ENCODE measurements at regions not wholly inside any gene's neighbourhood (a gene's known extent, or its start where the extent isn't known, plus 50 kb on each side); places are given as distances from the start of the nearest gene placed in this dataset.

DNA sequence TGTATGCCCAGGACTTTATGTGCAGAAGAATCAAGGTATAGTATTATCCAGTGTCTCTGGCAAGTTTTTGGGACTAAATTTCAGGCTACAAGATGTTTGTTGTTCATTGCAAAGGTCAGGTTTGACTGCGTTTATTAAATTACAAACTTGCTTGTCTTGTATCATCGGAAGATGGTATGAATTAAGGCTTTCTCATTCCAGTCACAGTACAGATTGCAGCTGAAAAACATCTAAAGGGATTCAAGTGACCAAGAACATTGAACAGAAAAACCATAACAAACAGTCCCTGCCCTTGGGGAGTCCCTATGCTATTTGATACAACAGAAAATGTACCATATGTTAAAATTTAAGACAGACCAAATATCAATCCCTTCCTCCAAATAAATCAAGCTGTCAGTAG, 244.7 kb upstream of the TNC start:
- no peaks in the 10 kb centered on the region for H3K79me2 ChIP-seq (ENCODE audit: control insufficient read depth, insufficient read depth, low read length, unreplicated experiment)
- H3K4me3 ChIP-seq (ENCODE audit: low read depth, low read length) = no peak overlapping the region
- peaks cover 2% of the 10 kb centered on the region for H3K4me1 ChIP-seq (ENCODE audit: control insufficient read depth, insufficient read depth, low read length, unreplicated experiment)
- no peaks in the 10 kb centered on the region for H3K36me3 ChIP-seq (ENCODE audit: insufficient read depth, low read length)
- H3K27me3 ChIP-seq (ENCODE audit: insufficient read depth, low read length) = no peaks in the 10 kb centered on the region
- H2AFZ ChIP-seq (ENCODE audit: low read length, unreplicated experiment) = no peak overlapping the region
- no peak overlapping the region for H3K27ac ChIP-seq (ENCODE audit: low read depth, low read length)

DNA sequence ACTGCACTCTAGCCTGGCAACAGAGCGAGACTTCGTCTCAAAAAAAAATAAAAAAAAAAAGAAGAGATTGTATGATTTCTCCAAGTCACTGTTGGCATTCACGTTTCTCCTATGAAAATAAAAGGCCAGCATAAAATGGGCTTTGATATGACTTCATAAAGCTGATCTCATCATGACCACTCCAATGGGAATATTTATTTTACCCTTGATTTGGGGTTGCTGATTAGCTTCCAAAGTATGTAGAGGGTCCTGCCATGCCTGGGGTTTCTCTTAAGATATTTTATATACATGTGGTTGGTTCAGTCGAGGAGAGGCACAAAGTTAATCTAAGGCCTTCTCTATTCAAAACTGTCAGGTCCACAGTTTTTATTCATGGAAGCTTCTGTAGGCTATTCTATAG, 247.0 kb upstream of the TNC start:
- Histone ChIP-seq H3K4me1 (ENCODE audit: control insufficient read depth, insufficient read depth, low read length, unreplicated experiment) (peaks cover 23% of the 10 kb centered on the region), H3K79me2 (ENCODE audit: control insufficient read depth, insufficient read depth, low read length, unreplicated experiment) (no peaks in the 10 kb centered on the region), H3K36me3 (ENCODE audit: insufficient read depth, low read length) (no peaks in the 10 kb centered on the region)

DNA sequence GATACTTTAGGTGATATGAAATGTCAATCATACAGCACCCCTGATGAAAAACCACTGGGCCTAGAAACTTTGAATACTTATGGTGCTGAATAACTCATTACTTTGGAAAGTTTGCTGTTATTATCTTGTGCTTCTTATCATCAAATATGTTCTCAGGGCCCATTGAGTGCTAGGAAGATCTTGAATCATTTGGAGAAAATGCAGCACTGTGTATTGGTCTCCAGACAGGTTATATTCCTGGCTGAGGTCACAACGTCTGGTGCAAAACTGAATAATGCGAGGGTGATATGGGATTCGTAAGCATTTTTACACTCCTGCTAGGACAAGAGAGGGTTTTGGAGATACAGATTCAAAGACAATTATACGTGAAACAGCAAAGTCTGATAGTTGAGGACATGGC, 249.4 kb upstream of the TNC start:
- Histone ChIP-seq H3K36me3 (ENCODE audit: insufficient read depth, low read length) (no peaks in the 10 kb centered on the region), H3K27ac (ENCODE audit: low read depth, low read length) (no peak overlapping the region), H3K27me3 (ENCODE audit: insufficient read depth, low read length) (no peaks in the 10 kb centered on the region), H3K4me3 (ENCODE audit: low read depth, low read length) (no peak overlapping the region), H3K79me2 (ENCODE audit: control insufficient read depth, insufficient read depth, low read length, unreplicated experiment) (no peaks in the 10 kb centered on the region), H2AFZ (ENCODE audit: low read length, unreplicated experiment) (no peak overlapping the region), H3K4me1 (ENCODE audit: control insufficient read depth, insufficient read depth, low read length, unreplicated experiment) (peaks cover 23% of the 10 kb centered on the region)

More for the DNA sequence above, 247.0 kb upstream of the TNC start:
- no peak overlapping the region for H3K4me3 ChIP-seq (ENCODE audit: low read depth, low read length)
- no peak overlapping the region for H2AFZ ChIP-seq (ENCODE audit: low read length, unreplicated experiment)
- no peak overlapping the region for H3K27ac ChIP-seq (ENCODE audit: low read depth, low read length)
- no peaks in the 10 kb centered on the region for H3K27me3 ChIP-seq (ENCODE audit: insufficient read depth, low read length)

DNA sequence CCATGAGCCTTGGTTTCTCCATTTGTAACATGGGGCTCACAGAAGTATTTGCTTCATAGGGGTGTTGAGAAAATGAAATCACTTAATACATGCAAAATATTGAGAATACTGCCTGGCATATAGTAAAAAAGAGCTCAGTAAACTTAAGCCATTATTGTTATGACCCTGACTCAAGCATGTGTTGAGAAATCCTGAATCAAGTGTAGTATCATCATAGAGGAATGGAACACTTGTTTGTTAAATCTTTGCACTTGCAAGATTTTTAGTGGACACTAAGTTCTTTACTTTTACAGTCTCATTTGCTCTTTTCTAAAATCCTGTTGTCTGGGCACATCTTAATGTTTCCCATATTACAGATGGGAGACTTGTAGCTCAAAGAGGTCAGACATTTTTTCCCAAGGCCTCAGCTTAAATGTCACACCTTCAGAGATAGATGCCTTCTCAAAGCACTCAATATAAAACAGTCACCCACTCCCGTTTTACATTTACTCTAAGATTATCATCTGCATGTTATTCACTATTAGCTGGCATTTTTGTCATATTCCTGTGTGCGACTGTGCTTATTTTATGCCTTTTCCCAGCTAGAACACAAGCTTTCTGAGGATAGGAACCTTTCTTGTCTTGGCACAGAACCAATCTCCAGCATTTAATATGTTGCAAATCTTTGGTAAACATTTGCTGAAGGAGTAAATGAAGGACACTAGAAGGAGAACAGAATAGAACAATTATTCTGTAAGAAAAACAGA, 250.0 kb upstream of the TNC start:
- H3K4me1 ChIP-seq (ENCODE audit: control insufficient read depth, insufficient read depth, low read length, unreplicated experiment) = peaks cover 28% of the 10 kb centered on the region
- no peak overlapping the region for H2AFZ ChIP-seq (ENCODE audit: low read length, unreplicated experiment)
- no peaks in the 10 kb centered on the region for H3K36me3 ChIP-seq (ENCODE audit: insufficient read depth, low read length)
- peak overlapping the region; percentile 7; the same call in 1 of the 2 replicates for H3K27ac ChIP-seq (ENCODE audit: low read depth, low read length)
- H3K27me3 ChIP-seq (ENCODE audit: insufficient read depth, low read length) = no peaks in the 10 kb centered on the region
- no peak overlapping the region for H3K4me3 ChIP-seq (ENCODE audit: low read depth, low read length)
- no peaks in the 10 kb centered on the region for H3K79me2 ChIP-seq (ENCODE audit: control insufficient read depth, insufficient read depth, low read length, unreplicated experiment)

DNA sequence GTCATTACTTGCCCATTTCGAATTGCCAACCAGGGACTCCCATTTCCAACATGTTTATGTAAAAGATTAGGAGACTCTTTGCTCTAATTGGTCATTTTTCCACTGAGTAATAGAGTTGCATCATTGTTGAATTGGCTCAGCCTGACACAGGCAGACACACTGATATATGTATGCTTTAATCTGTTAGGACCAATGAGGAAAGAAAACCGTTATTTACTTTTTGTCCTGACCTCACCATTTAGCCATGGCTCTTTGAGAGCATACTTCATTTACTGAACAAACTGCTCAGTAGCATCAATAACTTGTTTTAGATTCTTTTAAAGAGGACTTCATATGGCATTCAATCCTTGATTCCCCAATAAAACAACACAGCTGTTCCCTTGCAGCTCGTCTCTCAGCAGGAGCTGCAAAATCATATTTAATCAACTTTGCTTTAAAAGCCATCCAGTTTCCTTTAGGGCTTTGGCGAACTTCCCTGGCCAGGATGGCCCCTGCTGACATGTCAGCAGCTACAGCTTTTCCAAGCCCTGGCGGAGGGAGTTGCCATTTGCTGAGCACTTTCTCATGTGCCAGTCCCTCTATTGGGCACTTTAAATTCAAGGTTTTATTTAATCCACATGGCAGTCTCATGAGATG, 251.5 kb upstream of the TNC start:
- Histone ChIP-seq H2AFZ (ENCODE audit: low read length, unreplicated experiment) (no peak overlapping the region), H3K36me3 (ENCODE audit: insufficient read depth, low read length) (no peaks in the 10 kb centered on the region), H3K4me3 (ENCODE audit: low read depth, low read length) (no peak overlapping the region), H3K27me3 (ENCODE audit: insufficient read depth, low read length) (no peaks in the 10 kb centered on the region), H3K4me1 (ENCODE audit: control insufficient read depth, insufficient read depth, low read length, unreplicated experiment) (peaks cover 40% of the 10 kb centered on the region), H3K79me2 (ENCODE audit: control insufficient read depth, insufficient read depth, low read length, unreplicated experiment) (no peaks in the 10 kb centered on the region), H3K27ac (ENCODE audit: low read depth, low read length) (no peak overlapping the region)

DNA sequence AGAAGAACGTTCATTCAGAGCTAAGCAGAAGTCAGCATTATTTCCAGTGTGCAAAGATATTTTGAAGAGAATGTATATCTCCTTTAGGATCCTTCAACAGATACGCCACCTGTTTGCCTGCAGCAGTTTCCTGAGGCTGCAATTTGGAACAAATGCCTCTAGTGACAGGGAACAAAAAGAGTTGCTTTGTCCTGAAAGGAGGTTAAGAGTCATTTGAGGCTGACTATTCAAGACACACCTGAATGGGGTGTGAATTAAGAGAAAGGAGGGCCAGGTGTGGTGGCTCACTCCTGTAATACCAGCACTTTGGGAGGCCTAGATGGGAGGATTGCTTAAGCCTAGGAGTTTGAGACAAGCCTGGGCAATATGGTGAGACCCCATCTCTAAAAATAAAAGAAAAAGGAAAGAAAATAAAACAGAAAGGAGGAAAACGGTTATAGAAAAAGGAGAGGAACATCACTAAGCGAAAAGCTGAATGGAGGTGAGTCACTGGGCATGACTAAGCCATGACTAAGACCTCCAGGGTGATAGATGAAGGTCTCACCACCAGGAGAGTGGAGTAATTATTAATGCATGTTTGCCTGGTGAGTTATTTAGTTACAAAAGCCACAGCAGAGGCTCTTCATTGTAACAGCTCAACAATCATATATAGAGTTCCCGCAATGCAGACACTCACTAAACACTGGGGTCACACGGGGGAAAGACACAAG, 255.2 kb upstream of the TNC start:
- peak overlapping the region; percentile 83 for H3K27ac ChIP-seq (ENCODE audit: low read depth, low read length)
- H3K4me1 ChIP-seq (ENCODE audit: control insufficient read depth, insufficient read depth, low read length, unreplicated experiment) = peaks cover 33% of the 10 kb centered on the region
- no peaks in the 10 kb centered on the region for H3K79me2 ChIP-seq (ENCODE audit: control insufficient read depth, insufficient read depth, low read length, unreplicated experiment)
- H3K27me3 ChIP-seq (ENCODE audit: insufficient read depth, low read length) = no peaks in the 10 kb centered on the region
- no peaks in the 10 kb centered on the region for H3K36me3 ChIP-seq (ENCODE audit: insufficient read depth, low read length)
- peak overlapping the region; percentile 41; the same call in 1 of the 2 replicates for H3K4me3 ChIP-seq (ENCODE audit: low read depth, low read length)
- H2AFZ ChIP-seq (ENCODE audit: low read length, unreplicated experiment) = no peak overlapping the region

DNA sequence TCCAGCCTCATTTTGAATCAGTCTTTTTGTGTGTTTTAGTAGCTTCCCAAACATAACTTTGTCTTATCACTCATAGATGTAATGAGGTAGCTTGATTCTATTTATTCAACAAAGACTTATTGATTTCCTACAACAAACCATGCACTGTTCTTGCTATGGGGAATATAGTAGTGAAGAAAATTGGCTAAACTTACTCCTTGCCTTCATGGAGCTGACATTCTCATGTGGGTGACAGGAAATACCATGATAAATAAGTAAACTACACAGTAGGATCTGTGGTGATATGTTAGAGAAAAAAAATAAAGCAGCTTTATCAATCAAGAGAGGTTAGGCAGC, 255.7 kb upstream of the TNC start:
- peaks cover 29% of the 10 kb centered on the region for H3K4me1 ChIP-seq (ENCODE audit: control insufficient read depth, insufficient read depth, low read length, unreplicated experiment)
- no peaks in the 10 kb centered on the region for H3K27me3 ChIP-seq (ENCODE audit: insufficient read depth, low read length)
- H3K36me3 ChIP-seq (ENCODE audit: insufficient read depth, low read length) = no peaks in the 10 kb centered on the region
- no peak overlapping the region for H3K4me3 ChIP-seq (ENCODE audit: low read depth, low read length)
- H3K27ac ChIP-seq (ENCODE audit: low read depth, low read length) = peak overlapping the region; percentile 83
- H2AFZ ChIP-seq (ENCODE audit: low read length, unreplicated experiment) = no peak overlapping the region
- H3K79me2 ChIP-seq (ENCODE audit: control insufficient read depth, insufficient read depth, low read length, unreplicated experiment) = no peaks in the 10 kb centered on the region

DNA sequence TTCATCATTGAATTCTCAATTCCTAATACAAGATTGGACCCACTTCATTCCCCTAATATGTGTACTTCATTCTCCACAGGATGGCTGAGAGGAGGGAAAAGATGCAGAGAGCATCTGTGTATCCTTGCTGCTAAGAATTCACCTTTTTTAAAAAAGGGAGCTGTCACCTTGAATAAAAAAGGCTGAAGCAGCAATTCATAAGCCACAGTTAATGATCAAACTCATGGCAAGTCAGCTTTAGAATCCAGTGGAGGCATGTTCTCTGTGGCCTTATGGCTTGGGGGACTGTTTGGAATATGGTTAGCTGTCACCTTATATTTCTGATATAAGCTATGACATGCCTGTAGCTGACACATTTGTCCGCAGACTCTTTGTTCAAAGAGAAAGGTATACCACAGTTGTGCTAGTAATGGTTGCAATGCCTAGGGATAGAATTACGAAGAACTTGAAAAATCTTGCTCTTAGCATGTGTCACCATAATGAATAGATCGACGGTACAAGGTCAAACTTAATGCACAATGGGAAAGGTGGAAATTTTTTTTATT, 256.8 kb upstream of the TNC start:
- H3K4me1 ChIP-seq (ENCODE audit: control insufficient read depth, insufficient read depth, low read length, unreplicated experiment) = peaks cover 18% of the 10 kb centered on the region
- no peaks in the 10 kb centered on the region for H3K79me2 ChIP-seq (ENCODE audit: control insufficient read depth, insufficient read depth, low read length, unreplicated experiment)
- H2AFZ ChIP-seq (ENCODE audit: low read length, unreplicated experiment) = no peak overlapping the region
- H3K4me3 ChIP-seq (ENCODE audit: low read depth, low read length) = no peak overlapping the region
- no peaks in the 10 kb centered on the region for H3K27me3 ChIP-seq (ENCODE audit: insufficient read depth, low read length)
- H3K27ac ChIP-seq (ENCODE audit: low read depth, low read length) = no peak overlapping the region
- no peaks in the 10 kb centered on the region for H3K36me3 ChIP-seq (ENCODE audit: insufficient read depth, low read length)

DNA sequence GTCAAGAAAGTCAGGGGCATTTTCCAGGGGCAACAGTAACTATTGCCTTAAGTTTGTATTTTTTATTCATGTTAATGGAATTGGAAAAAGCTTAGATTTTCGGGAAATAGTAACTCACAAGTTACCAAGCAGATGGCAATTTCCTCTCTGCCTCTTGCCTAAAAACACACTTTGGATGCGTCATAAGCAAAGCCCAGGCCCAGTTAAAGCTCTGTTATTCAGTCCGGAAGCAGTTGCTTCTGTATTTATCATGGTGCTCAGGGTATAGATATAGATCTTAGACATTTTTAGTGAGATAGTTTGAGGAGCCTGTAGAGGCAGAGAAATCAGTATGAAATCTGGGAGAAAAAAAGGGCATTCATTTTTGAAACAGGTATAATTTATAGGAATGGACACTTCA, 260.3 kb upstream of the TNC start:
- Histone ChIP-seq H2AFZ (ENCODE audit: low read length, unreplicated experiment) (no peak overlapping the region), H3K4me1 (ENCODE audit: control insufficient read depth, insufficient read depth, low read length, unreplicated experiment) (peaks cover 10% of the 10 kb centered on the region), H3K27me3 (ENCODE audit: insufficient read depth, low read length) (no peaks in the 10 kb centered on the region), H3K27ac (ENCODE audit: low read depth, low read length) (no peak overlapping the region), H3K79me2 (ENCODE audit: control insufficient read depth, insufficient read depth, low read length, unreplicated experiment) (no peaks in the 10 kb centered on the region), H3K4me3 (ENCODE audit: low read depth, low read length) (no peak overlapping the region), H3K36me3 (ENCODE audit: insufficient read depth, low read length) (no peaks in the 10 kb centered on the region)

DNA sequence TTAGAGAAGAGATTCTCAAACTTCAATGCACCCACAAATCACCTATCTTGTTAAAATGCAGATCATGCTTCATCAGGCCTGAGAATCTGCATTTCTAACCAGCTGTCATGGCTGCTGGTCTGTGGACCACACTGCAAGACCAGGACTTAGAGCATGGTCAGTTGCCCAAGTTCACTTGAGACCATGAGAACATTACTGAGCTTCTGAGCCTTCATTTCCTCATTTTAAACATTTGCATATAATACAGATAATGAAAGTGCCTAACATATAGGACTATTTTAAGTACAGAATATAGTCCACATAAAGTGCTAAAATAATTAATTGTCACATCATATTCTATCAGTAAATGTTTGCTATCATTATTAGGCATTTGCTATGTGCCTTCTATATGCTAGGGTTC, 260.8 kb upstream of the TNC start:
- H3K27me3 ChIP-seq (ENCODE audit: insufficient read depth, low read length) = no peaks in the 10 kb centered on the region
- no peaks in the 10 kb centered on the region for H3K79me2 ChIP-seq (ENCODE audit: control insufficient read depth, insufficient read depth, low read length, unreplicated experiment)
- H3K27ac ChIP-seq (ENCODE audit: low read depth, low read length) = no peak overlapping the region
- H2AFZ ChIP-seq (ENCODE audit: low read length, unreplicated experiment) = no peak overlapping the region
- peaks cover 7% of the 10 kb centered on the region for H3K4me1 ChIP-seq (ENCODE audit: control insufficient read depth, insufficient read depth, low read length, unreplicated experiment)
- no peaks in the 10 kb centered on the region for H3K36me3 ChIP-seq (ENCODE audit: insufficient read depth, low read length)
- H3K4me3 ChIP-seq (ENCODE audit: low read depth, low read length) = no peak overlapping the region
